Lower leg skin (tissue), 4 donors: ENCODE measurements at regions not wholly inside any gene's neighbourhood (a gene's known extent, or its start where the extent isn't known, plus 50 kb on each side); places are given as distances from the start of the nearest gene placed in this dataset.

Experiments
- DNase-seq, 2 donors: peaks; one replicate each; pipeline ENCODE4 v3.0.0-alpha.2; 2019; ENCODE audit warnings: low spot score in 2 of 2
- H3K4me3 ChIP-seq: fragments of 200-600 bp; sonication (generic); 2 replicates; pipeline ENCODE4 v1.5.1; 2017; ENCODE audit warnings: mild to moderate bottlenecking, low read depth; ENCODE audit not compliant: poor library complexity, severe bottlenecking
- POLR2A ChIP-seq, 2 donors: fragments of 450-650 bp; IDR thresholded peaks; one replicate each; pipeline ENCODE4 v1.6.1; 2016 to 2017; ENCODE audit warnings: antibody characterized with exemption in 2 of 2, mild to moderate bottlenecking in 1 of 2, moderate library complexity in 1 of 2
- WGBS, 2 donors: methylation state at CpG; one replicate each; pipeline ENCODE4 v1.1.5; 2018; 5-methylcytosine and 5-hydroxymethylcytosine counted together
- intact Hi-C: fragments of 100-400 bp; cut with DNase I; formaldehyde crosslinking; loops from one replicate; pipeline ENCODE4 v1.15.0; 2023; ENCODE audit warnings: low total_unique reads
- TF ChIP-seq, protein P1 (sequence below), 3 donors: fragments of 450-650 bp; IDR thresholded peaks; one replicate each; pipeline ENCODE4 v1.5.1; 2016; ENCODE audit warnings: antibody characterized with exemption in 3 of 3, mild to moderate bottlenecking in 3 of 3, moderate library complexity in 2 of 3

DNA sequence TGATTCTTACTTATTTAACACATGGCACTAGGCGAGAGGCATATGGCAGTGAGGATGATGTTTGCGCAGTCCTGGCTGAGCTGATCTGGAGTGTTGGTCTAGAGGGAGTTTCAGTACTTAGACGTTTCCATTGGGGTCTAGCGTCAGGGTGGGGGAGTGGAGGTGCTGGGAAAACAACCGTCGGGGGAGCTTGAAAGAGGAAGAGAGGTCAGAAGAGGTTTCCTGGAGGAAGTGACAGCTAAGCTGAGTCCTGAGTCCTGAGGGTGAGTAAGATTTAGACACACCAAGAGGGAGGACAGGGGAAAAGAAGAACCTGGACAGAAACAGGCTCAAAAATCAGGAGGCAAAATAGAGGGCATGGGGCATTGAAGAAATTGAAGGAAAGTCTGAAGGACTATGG lies 81.4 kb downstream of the ALOX5AP start:
- WGBS, 2 donors = 66 to 70% methylated on average over 6 of the region's 6 CpGs
- peak in 1 of 2 donors; percentile 37 for DNase-seq
- TF ChIP-seq, protein P1, sequence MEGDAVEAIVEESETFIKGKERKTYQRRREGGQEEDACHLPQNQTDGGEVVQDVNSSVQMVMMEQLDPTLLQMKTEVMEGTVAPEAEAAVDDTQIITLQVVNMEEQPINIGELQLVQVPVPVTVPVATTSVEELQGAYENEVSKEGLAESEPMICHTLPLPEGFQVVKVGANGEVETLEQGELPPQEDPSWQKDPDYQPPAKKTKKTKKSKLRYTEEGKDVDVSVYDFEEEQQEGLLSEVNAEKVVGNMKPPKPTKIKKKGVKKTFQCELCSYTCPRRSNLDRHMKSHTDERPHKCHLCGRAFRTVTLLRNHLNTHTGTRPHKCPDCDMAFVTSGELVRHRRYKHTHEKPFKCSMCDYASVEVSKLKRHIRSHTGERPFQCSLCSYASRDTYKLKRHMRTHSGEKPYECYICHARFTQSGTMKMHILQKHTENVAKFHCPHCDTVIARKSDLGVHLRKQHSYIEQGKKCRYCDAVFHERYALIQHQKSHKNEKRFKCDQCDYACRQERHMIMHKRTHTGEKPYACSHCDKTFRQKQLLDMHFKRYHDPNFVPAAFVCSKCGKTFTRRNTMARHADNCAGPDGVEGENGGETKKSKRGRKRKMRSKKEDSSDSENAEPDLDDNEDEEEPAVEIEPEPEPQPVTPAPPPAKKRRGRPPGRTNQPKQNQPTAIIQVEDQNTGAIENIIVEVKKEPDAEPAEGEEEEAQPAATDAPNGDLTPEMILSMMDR (IDR thresholded peaks at IDR 0.05) = no peak
- TF ChIP-seq POLR2A (IDR thresholded peaks at IDR 0.05) = no peak
- intact Hi-C loops = no loop called here
- no peak overlapping the region for H3K4me3 ChIP-seq

DNA sequence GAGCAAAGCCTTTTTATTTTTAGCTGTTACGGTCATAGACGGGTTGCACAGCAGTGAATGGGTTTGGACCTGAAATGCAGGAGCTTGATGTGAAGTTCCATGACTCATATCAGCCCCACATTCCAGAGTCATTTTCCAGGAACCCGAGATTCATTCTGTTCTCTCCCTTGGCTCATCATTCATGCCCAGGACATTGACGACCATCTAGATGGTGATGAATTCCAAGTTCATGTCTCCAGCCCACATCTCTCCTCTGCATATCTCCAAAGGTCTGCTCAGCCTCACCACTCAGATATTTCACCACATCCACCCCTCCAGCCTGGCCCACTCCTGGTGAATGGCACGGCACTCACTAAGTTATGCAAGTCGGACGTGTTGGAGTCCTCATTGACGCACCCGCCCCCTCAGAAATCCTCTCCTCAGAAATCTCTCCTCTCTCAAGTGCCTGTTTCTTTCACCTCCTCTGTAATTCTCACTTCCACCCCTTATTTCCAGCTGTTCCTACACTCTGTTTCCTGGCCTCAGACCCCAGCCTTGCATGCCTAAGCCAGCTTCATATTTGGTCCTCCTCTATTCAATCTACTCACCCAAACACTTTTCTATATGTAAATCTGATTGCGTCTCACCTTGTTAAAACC lies 83.1 kb downstream of the ALOX5AP start:
- 52 to 67% methylated on average over 10 of the region's 10 CpGs for WGBS, 2 donors
- intact Hi-C loops = no loop called here
- TF ChIP-seq, protein P1 (IDR thresholded peaks at IDR 0.05) = no peak
- TF ChIP-seq POLR2A (IDR thresholded peaks at IDR 0.05) = no peak
- peak; percentile 56 to 85 for DNase-seq
- H3K4me3 ChIP-seq = no peak overlapping the region

DNA sequence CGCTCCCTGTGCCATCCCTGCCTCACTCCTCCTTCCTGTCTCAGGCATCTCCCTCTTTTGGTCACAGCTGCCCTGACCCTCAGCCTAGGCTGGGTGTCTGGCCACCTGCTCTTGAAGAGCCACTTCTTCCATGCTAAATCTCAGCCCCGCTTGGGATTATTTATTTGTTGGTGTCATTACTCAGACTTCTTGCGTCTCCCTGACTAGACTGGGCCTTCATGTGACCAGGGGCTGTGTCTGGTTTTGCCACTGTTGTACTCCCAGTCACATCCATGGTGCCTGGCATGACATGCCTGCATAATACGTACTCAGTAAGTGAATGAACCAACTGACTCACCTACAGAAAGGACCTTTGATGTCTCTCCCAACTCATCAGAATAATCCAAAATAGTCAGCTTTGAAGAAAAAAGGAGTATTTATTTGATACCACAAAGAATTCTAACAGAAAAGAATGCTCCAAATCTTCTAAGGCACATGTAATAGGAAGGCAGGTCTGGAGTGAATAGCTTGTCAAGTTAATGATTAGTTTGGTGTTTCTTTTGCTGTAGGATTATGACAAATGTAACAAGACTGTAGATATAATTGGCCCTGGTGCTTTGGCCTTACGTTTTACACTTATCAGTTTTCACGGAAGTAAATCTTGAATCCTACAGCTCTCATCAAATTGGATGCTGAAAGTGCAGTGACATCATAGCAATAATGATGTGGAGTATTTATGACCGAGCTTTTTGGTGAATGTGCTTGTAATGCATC lies 84.0 kb downstream of the ALOX5AP start:
- no peak for DNase-seq
- no peak overlapping the region for H3K4me3 ChIP-seq
- no peak for TF ChIP-seq POLR2A (IDR thresholded peaks at IDR 0.05)
- TF ChIP-seq, protein P1 (IDR thresholded peaks at IDR 0.05) = no peak
- intact Hi-C loops = no loop called here
- 92 to 93% methylated on average over 7 of the region's 7 CpGs for WGBS, 2 donors

DNA sequence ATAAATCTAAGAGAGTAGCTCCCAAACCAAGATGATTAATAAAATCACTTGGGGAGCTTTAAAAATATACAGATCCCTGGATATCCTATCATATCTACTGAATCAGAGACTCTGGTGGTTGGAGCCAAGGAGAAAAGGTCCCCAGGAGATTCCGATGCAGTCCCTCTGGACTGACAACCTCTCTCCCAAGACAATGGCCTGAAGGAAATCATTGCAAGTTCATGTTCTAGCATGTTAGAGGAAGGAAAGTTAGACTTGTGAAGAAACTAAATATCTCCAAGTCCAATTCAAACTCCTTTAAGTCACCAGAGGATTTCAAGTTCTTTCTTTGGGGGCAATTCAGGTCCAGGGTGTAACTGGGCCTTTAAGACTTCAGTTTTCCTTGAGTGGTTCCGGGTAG lies 84.7 kb upstream of the MEDAG start:
- intact Hi-C loops = no loop called here
- H3K4me3 ChIP-seq = no peak overlapping the region
- DNase-seq = no peak
- no peak for TF ChIP-seq POLR2A (IDR thresholded peaks at IDR 0.05)
- TF ChIP-seq, protein P1 (IDR thresholded peaks at IDR 0.05) = no peak
- WGBS, 2 donors = 55 to 56% methylated on average over 2 of the region's 2 CpGs

DNA sequence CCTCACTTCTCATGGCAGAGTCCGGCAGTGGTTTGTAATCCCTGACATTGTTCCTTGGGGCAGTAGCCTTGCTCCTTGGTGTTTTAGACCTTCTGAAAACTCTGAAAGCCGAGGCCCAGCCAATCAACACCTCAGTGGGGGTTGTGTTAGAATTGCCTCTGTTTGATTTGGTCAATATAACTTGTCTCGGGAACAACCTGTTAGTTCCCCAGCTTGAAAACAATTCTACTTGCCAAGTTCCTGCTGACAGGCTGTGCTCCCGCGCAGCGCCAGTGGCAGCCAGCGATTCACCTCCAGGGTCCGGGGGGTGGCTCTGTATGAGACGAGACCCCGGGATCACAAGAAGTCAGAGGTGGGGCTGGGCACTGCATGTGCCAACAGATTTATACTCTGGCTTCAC lies 81.4 kb upstream of the MEDAG start:
- H3K4me3 ChIP-seq = no peak overlapping the region
- TF ChIP-seq, protein P1 (IDR thresholded peaks at IDR 0.05) = no peak
- WGBS, 2 donors = 60 to 67% methylated on average over 10 of the region's 10 CpGs
- intact Hi-C loops = no loop called here
- DNase-seq = peak in 1 of 2 donors; percentile 84
